AG20443 (cell line): ENCODE measurements at regions not wholly inside any gene's neighbourhood (a gene's known extent, or its start where the extent isn't known, plus 50 kb on each side); places are given as distances from the start of the nearest gene placed in this dataset.
"Not testable (repeated sequence)": the region's sequence is repeated elsewhere in the genome, so short reads cannot be mapped to it uniquely, and the experiment has no call there.

Experiments used
- DNase-seq: peaks from one replicate; pipeline ENCODE4 v3.0.0; 2012; ENCODE audit warnings: low spot score, mixed read lengths

- no peak for DNase-seq
Observed at GRCh38 chr12:25382311-25383106, 131.8 kb upstream of the KRAS start.

GRCh38 chr12:25377469-25378177, 126.9 kb upstream of the KRAS start:
- DNase-seq, result peak; percentile 40

GRCh38 chr12:25376985-25377384, 126.3 kb upstream of the KRAS start:
- no peak for DNase-seq

- no peak for DNase-seq
Observed at GRCh38 chr12:25376407-25376806, 125.7 kb upstream of the KRAS start.

GRCh38 chr12:25372969-25373817, 122.5 kb upstream of the KRAS start:
- no peak for DNase-seq

GRCh38 chr12:25372002-25372401, 121.3 kb upstream of the KRAS start:
- DNase-seq, result no peak

GRCh38 chr12:25368557-25368956, 117.8 kb upstream of the KRAS start:
- DNase-seq, result no peak

GRCh38 chr12:25366122-25366521, 115.4 kb upstream of the KRAS start:
- DNase-seq, result no peak

GRCh38 chr12:25365340-25365730, 114.6 kb upstream of the KRAS start:
- DNase-seq, result no peak

GRCh38 chr12:25364529-25365339, 114.0 kb upstream of the KRAS start:
- no peak for DNase-seq

- DNase-seq, result no peak
Observed at GRCh38 chr12:25362646-25363045, 111.9 kb upstream of the KRAS start.

- no peak for DNase-seq
Observed at GRCh38 chr12:25361511-25361910, 110.8 kb upstream of the KRAS start.

GRCh38 chr12:25357595-25357994, 106.9 kb upstream of the KRAS start:
- no peak for DNase-seq

GRCh38 chr12:25352942-25353341, 102.2 kb upstream of the KRAS start:
- not testable (repeated sequence) for DNase-seq

- DNase-seq, result no peak
Observed at GRCh38 chr12:25352083-25352918, 101.6 kb upstream of the KRAS start.

- no peak for DNase-seq
Observed at GRCh38 chr12:25348593-25348895, 97.8 kb upstream of the KRAS start.

- no peak for DNase-seq
Observed at GRCh38 chr12:25347716-25348592, 97.2 kb upstream of the KRAS start.

- not testable (repeated sequence) for DNase-seq
Observed at GRCh38 chr12:25341877-25342276, 91.1 kb upstream of the KRAS start.

GRCh38 chr12:25337916-25338315, 87.2 kb upstream of the KRAS start:
- DNase-seq, result no peak

- no peak for DNase-seq
Observed at GRCh38 chr12:25332143-25332542, 81.4 kb upstream of the KRAS start.
